Sigmoid colon (tissue), 3 donors: ENCODE measurements at regions not wholly inside any gene's neighbourhood (a gene's known extent, or its start where the extent isn't known, plus 50 kb on each side); places are given as distances from the start of the nearest gene placed in this dataset.

Experiments
- POLR2A ChIP-seq, 2 donors: fragments of 450-650 bp; IDR thresholded peaks; one replicate each; pipeline ENCODE4 v1.6.1; 2016; ENCODE audit warnings: antibody characterized with exemption in 2 of 2, mild to moderate bottlenecking in 2 of 2, moderate library complexity in 2 of 2
- TF ChIP-seq, protein P1 (sequence below), 4 experiments: fragments of 450-650 bp in 3 of 4; fragments of 200-600 bp in 1 of 4; IDR thresholded peaks; one replicate each; pipeline ENCODE4 v1.5.1; 2016 to 2019; ENCODE audit warnings: antibody characterized with exemption in 4 of 4, mild to moderate bottlenecking in 3 of 4, moderate library complexity in 2 of 4

DNA sequence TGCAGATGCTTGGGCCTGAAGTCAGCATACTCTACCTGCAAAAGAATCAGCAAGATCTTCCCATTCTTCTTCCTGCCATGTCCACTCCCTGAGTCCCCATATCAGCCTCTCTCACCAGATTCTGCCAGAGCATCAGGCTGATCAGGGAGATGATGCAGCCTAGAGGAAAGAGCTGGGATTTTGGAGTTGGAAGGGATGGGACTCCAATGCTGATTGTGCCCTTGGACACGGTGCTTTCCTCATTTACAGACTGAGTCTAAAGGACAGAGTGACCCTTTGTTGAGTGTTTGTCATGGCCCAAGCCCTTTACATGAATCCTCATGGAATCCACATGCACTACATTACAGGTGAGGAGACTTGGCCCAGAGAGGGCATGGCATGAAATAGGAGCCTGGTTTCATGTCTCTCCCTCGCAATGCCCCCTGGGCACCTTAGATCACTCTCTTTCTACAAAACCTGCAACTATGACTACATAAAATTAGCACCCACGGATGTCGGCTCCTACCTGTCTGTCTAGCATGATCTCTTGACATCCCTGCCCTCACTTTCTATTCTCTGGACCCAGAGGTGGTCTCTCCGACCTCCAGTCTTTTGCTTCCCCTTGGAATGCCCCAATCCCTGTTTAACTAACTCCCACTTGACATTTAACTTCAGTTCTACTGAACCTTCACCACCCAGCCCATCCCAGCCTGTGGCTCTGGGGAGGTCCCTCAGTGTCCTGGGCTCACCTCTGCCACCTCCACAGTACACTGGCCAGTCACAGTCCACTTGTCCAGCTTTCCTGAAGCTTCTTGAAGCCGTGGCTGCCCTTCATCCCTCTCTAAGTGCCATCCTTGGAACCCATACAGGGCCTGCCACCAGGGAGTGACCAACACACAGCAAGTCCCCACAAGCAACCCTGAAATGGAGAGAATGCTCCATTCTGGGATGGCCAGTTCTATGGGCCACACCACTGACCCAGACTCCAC is 173.5 kb downstream of the ABHD5 start:
- TF ChIP-seq, protein P1, sequence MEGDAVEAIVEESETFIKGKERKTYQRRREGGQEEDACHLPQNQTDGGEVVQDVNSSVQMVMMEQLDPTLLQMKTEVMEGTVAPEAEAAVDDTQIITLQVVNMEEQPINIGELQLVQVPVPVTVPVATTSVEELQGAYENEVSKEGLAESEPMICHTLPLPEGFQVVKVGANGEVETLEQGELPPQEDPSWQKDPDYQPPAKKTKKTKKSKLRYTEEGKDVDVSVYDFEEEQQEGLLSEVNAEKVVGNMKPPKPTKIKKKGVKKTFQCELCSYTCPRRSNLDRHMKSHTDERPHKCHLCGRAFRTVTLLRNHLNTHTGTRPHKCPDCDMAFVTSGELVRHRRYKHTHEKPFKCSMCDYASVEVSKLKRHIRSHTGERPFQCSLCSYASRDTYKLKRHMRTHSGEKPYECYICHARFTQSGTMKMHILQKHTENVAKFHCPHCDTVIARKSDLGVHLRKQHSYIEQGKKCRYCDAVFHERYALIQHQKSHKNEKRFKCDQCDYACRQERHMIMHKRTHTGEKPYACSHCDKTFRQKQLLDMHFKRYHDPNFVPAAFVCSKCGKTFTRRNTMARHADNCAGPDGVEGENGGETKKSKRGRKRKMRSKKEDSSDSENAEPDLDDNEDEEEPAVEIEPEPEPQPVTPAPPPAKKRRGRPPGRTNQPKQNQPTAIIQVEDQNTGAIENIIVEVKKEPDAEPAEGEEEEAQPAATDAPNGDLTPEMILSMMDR (IDR thresholded peaks at IDR 0.05): no peak
- TF ChIP-seq POLR2A (IDR thresholded peaks at IDR 0.05): no peak
